Neuron (in vitro differentiated cells): ENCODE measurements at regions not wholly inside any gene's neighbourhood (a gene's known extent, or its start where the extent isn't known, plus 50 kb on each side); places are given as distances from the start of the nearest gene placed in this dataset.
"Not testable (repeated sequence)": the region's sequence is repeated elsewhere in the genome, so short reads cannot be mapped to it uniquely, and the experiment has no call there.

ENCODE experiments used
- H2AFZ ChIP-seq: one replicate; pipeline ENCODE4 v1.6.1; 2013; ENCODE audit warnings: low read depth, mild to moderate bottlenecking, inconsistent platforms, low read length, moderate library complexity
- H3K27me3 ChIP-seq: one replicate; pipeline ENCODE4 v1.6.1; 2013; ENCODE audit warnings: low read length; ENCODE audit not compliant: insufficient read depth
- H3K36me3 ChIP-seq: one replicate; pipeline ENCODE4 v1.6.1; 2013; ENCODE audit warnings: low read length; ENCODE audit not compliant: insufficient read depth
- H3K4me1 ChIP-seq: one replicate; pipeline ENCODE4 v1.6.1; 2013; ENCODE audit warnings: low read length; ENCODE audit not compliant: insufficient read depth
- H3K4me3 ChIP-seq: 2 replicates; pipeline ENCODE4 v1.5.1; 2013; ENCODE audit warnings: mild to moderate bottlenecking, low read length, moderate library complexity
- H3K9me3 ChIP-seq: one replicate; pipeline ENCODE4 v1.6.1; 2013; ENCODE audit warnings: low read length

DNA sequence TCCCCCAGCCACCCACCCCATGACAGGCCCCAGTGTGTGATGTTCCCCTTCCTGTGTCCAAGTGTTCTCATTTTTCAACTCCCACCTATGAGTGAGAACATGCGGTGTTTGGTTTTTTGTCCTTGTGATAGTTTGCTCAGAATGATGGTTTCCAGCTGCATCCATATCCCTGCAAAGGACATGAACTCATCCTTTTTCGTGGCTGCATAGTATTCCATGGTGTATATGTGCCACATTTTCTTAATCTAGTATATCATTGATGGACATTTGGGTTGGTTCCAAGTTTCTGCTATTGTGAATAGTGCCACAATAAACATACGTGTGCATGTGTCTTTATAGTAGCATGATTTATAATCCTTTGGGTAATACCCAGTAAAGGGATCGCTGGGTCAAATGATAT is 273.0 kb downstream of the TEX29 start:
- H3K36me3 ChIP-seq, H2AFZ ChIP-seq, H3K27me3 ChIP-seq, H3K9me3 ChIP-seq, H3K4me3 ChIP-seq: not testable (repeated sequence)
- H3K4me1 ChIP-seq: peaks cover 17% of the 10 kb centered on the region

DNA sequence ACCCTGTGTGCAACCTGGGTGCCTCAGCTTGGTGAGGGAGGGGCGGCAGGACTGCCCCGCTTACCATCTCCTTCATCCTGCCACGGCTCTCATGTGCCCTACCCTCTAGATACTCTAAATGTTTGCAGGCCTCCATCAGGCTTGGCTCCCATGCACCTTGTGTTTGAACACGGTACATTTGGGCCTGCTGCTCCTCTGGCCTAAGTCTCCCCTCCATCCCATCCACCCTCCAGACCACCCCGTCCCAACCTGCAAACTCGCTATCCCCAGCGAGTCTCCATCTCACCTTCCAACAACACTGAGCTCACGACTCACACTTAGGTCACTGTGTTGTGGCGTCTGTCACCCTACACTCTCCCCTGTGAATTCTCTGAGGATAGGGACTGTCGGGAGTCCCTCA is 274.2 kb downstream of the TEX29 start:
- no peak overlapping the region for H3K4me3 ChIP-seq
- no peak overlapping the region for H2AFZ ChIP-seq
- H3K9me3 ChIP-seq: no peaks in the 10 kb centered on the region
- H3K36me3 ChIP-seq: no peaks in the 10 kb centered on the region
- H3K27me3 ChIP-seq: no peaks in the 10 kb centered on the region
- peaks cover 17% of the 10 kb centered on the region for H3K4me1 ChIP-seq

DNA sequence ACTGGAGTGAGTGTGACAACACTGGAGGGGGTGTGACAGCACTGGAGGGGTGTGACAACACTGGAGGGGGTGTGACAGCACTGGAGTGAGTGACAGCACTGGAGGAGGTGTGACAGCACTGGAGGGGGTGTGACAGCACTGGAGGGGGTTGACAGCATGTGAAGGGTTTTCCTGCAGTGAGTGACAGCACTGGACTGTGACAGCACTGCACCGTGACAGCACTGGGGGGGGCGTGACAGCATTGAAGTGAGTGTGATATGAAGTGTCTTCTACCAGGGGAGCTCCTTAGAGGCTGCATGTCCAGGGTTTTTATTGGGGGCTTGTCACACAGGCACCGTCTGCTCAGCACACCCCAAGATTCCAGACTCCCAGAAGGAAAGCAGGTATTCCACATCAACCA is 274.8 kb downstream of the TEX29 start:
- Histone ChIP-seq H2AFZ (no peak overlapping the region), H3K27me3 (no peaks in the 10 kb centered on the region), H3K4me3 (no peak overlapping the region), H3K36me3 (no peaks in the 10 kb centered on the region), H3K4me1 (peaks cover 17% of the 10 kb centered on the region), H3K9me3 (no peaks in the 10 kb centered on the region)

DNA sequence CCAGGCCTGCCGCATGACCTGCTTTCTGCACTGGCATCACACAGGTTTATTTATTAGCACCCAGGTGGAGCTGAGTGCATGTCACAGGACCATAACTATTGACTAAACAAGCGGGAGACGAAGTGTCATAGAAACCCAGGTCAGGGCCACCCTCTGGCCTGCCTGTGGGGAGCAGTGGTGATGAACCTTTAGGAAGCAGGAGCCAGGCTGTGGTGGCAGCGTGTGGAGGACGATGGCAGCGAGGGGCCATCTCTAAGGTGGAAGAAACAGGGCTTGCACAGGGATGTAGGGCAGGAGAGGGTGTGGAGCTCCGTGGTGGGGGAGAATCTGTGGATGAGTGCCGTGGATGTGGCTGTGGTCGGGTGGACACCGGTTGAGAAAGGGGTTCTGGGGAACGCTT is 275.3 kb downstream of the TEX29 start:
- H3K4me1 ChIP-seq: peaks cover 17% of the 10 kb centered on the region
- no peak overlapping the region for H2AFZ ChIP-seq
- H3K9me3 ChIP-seq: no peaks in the 10 kb centered on the region
- no peak overlapping the region for H3K4me3 ChIP-seq
- no peaks in the 10 kb centered on the region for H3K27me3 ChIP-seq
- H3K36me3 ChIP-seq: no peaks in the 10 kb centered on the region

DNA sequence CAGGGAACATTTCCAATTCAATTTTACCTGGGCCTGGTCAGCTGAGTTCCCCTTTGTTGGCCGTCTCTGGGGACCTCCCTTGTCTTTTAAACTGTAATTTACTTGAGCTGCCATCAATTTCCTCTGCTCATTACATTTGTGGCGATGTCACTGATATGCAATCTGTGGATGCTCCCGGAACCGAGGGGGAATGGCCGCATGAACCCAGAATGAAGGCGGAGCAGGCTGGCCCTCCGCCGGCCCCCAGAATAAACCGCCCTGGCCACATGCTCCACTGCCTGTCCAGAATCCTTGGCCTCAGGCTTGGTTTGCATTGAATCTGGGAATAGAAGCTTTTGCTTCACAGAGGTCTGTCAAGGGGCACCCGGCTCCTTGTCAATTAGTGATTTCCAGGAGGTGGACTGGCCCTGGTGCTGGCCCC is 276.8 kb downstream of the TEX29 start:
- H3K4me3 ChIP-seq: no peak overlapping the region
- no peaks in the 10 kb centered on the region for H3K36me3 ChIP-seq
- H3K4me1 ChIP-seq: peaks cover 17% of the 10 kb centered on the region
- H3K27me3 ChIP-seq: no peaks in the 10 kb centered on the region
- no peaks in the 10 kb centered on the region for H3K9me3 ChIP-seq
- no peak overlapping the region for H2AFZ ChIP-seq

DNA sequence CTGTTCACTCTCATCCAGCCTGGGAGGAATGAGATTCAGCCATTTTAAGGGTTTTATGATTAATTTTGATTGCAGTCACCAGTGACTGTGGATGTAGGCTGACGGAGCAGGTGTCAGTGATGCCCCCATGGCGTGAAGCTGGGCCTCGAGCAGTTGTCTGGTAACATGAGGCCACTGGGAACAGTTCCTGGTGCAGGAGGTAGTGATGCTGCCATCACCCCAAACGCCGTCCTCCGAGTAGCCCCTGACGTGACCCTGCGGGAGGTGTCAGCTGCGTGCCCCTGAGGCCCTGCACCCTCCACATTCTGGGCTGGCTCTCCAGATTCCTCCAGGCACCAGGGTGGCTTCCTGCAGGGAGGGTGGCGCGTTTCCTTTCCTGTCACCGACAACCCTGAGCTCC is 277.2 kb downstream of the TEX29 start:
- Histone ChIP-seq H3K36me3 (no peaks in the 10 kb centered on the region), H3K9me3 (no peaks in the 10 kb centered on the region), H3K4me3 (no peak overlapping the region), H3K4me1 (peaks cover 17% of the 10 kb centered on the region), H2AFZ (no peak overlapping the region), H3K27me3 (no peaks in the 10 kb centered on the region)

DNA sequence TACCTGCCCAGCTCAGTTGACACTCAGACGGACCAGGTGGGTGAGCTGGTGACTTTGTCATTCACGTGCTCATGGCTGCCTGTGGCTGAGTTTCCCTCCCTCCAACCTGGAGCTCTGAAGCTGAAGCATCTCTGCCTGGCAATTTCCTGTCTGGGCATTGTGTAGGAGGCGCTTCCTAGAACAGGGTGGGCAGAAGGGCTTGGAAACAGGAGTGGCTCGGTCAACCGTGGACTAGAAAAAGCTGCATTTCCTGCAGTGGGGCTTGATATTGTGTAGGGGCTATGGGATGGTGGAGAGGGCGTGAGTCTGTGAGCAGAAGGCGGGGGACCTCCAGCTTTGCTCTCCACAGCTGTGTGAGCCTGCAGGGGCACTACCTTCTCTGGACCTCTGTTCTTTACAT is 278.3 kb downstream of the TEX29 start:
- H3K27me3 ChIP-seq: no peaks in the 10 kb centered on the region
- no peaks in the 10 kb centered on the region for H3K36me3 ChIP-seq
- H3K4me1 ChIP-seq: peaks cover 17% of the 10 kb centered on the region
- no peak overlapping the region for H3K4me3 ChIP-seq
- no peaks in the 10 kb centered on the region for H3K9me3 ChIP-seq
- no peak overlapping the region for H2AFZ ChIP-seq

DNA sequence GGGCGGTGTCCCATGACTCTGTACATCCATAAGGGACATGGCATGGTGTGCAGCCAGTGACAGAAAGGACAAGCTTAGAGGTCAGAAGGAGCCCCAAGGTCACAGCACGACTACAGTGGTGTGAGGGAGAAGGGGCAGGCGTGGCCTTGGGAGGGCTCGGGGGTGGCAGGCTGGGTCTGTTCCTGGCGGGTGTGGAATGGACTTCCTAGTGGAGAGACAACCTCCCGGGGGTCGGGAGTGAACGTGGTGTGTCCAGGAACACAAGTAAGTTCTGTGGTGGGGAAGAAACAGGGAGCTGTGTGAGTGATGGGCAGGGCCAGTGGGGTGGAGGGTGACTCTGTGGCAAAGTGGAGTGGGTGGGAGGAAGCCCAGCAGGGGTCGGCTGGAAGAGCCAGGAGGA is 279.3 kb downstream of the TEX29 start:
- Histone ChIP-seq H3K4me3 (no peak overlapping the region), H3K27me3 (no peaks in the 10 kb centered on the region), H2AFZ (no peak overlapping the region), H3K9me3 (no peaks in the 10 kb centered on the region), H3K4me1 (peaks cover 17% of the 10 kb centered on the region), H3K36me3 (no peaks in the 10 kb centered on the region)

DNA sequence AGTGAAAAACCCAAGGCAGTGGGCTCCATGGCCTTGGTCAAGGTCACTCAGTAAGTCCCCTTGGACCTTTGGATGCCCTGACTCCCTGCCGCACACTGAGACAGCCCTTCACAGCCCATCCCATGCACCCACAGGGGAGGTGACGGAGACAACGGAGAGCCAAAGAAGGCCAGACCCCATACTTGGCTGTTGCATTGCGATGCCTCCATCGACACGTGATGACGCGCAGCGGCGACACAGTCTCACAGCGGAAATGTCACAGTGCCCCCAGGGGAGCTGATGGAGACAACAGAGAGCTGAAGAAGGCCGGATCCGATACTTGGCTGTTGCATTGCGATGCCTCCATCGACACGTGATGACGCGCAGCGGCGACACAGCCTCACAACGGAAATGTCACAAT is 282.4 kb downstream of the TEX29 start:
- Histone ChIP-seq H2AFZ (no peak overlapping the region), H3K4me1 (peaks cover 2% of the 10 kb centered on the region), H3K9me3 (no peaks in the 10 kb centered on the region), H3K27me3 (no peaks in the 10 kb centered on the region), H3K4me3 (no peak overlapping the region), H3K36me3 (no peaks in the 10 kb centered on the region)

DNA sequence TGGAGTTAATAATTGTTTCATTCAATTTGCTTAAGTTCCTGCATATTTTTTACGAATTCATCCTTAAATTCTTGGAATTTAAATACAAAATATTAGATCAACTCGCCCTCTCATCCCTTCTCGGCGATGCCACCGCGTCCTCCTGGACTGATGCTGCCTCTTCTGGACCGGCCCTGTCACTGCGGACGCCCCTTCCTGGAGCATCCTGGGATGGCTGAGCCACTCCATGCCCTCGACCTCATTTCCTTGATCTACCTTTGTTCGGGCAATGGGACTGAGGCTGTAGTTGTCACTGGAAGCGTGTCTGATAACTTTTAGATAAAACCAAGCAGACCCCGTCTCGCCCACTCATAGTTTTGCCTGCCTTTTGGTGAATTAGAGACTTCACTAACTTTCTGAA is 283.7 kb downstream of the TEX29 start:
- H3K36me3 ChIP-seq: no peaks in the 10 kb centered on the region
- H3K4me3 ChIP-seq: no peak overlapping the region
- H2AFZ ChIP-seq: no peak overlapping the region
- H3K9me3 ChIP-seq: no peaks in the 10 kb centered on the region
- no peaks in the 10 kb centered on the region for H3K4me1 ChIP-seq
- no peaks in the 10 kb centered on the region for H3K27me3 ChIP-seq

DNA sequence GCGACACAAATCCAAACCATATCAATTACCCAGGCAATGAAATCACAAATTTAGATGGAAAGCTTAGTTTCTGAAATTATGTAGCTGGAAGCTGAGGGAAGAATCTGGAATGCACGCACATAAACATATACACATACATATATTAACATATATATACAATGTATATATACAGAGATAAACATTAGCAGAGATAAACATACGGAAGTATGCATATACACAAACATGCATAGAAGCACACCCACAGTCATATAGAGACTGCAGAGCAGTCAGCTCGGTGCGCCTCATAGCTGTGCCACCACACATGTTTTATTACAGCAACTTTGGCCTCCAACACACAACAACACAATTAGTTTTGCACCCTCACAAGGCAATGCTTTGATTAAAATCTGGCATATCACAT is 288.1 kb downstream of the TEX29 start:
- Histone ChIP-seq H3K9me3 (no peaks in the 10 kb centered on the region), H3K4me1 (no peaks in the 10 kb centered on the region), H3K4me3 (no peak overlapping the region), H2AFZ (no peak overlapping the region), H3K36me3 (no peaks in the 10 kb centered on the region), H3K27me3 (no peaks in the 10 kb centered on the region)

DNA sequence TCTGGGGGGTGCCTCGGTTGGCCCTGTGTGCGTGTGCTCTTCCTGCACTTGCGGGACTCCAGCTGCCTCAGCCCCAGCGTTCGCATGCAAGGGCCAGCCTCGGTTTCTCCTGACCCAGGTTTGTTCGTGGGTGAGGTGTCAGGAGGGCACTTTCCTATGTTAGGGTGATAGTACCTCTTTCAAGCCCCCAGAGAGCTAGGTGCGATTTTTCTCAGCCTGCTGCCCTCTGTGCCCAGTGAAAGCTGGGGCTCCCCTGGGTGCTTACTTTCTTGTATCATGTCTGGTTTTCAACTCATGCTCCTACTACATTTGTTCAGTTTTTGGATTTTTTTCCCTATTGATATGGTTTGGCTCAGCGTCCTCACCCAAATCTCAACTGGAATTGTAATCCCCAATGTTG is 289.2 kb downstream of the TEX29 start:
- Histone ChIP-seq H3K36me3 (no peaks in the 10 kb centered on the region), H3K4me3 (no peak overlapping the region), H3K9me3 (no peaks in the 10 kb centered on the region), H2AFZ (no peak overlapping the region), H3K4me1 (no peaks in the 10 kb centered on the region), H3K27me3 (no peaks in the 10 kb centered on the region)

DNA sequence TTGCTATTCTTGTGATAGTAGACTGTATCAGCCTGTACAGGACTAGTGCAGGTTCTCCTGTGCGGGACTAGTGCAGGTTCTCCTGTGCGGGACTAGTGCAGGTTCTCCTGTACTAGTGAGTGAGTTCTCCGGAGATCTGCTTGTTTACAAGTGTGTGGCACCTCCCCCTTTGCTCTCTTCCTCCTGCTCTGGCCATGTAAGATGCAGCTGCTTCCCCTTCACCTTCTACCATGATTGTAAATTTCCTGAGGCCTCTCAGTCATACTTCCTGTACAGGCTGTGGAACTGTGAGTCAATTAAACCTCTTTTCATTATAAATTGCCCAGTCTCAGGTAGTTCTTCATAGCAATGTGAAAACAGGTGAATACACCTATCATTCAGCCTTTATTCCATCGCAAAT is 289.6 kb downstream of the TEX29 start:
- Histone ChIP-seq H3K27me3 (no peaks in the 10 kb centered on the region), H3K4me3 (no peak overlapping the region), H2AFZ (no peak overlapping the region), H3K36me3 (no peaks in the 10 kb centered on the region), H3K4me1 (no peaks in the 10 kb centered on the region), H3K9me3 (no peaks in the 10 kb centered on the region)

DNA sequence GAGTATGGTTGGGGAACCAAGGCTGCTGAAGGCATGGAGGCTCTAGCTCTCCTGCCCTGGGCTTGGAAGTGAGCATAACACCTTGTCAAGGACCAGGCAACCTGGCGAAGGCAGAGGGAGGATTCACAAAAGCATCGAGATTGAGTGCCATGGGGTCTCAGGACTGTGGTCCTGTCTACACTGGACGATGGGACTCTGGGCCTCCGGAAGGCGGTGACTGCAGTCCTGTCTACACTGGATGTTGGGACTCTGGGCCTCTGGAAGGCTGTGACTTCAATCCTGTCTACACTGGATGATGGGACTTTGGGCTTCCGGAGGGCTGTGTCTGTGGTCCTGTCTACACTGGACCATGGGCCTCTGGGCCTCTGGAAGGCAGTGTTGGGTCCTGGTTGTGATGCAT is 290.4 kb downstream of the TEX29 start:
- no peaks in the 10 kb centered on the region for H3K9me3 ChIP-seq

More for the DNA sequence above, 290.4 kb downstream of the TEX29 start:
- Histone ChIP-seq H3K4me3 (no peak overlapping the region), H2AFZ (no peak overlapping the region), H3K27me3 (no peaks in the 10 kb centered on the region), H3K4me1 (no peaks in the 10 kb centered on the region), H3K36me3 (no peaks in the 10 kb centered on the region)
